HL-60 (cell line): ENCODE measurements at regions not wholly inside any gene's neighbourhood (a gene's known extent, or its start where the extent isn't known, plus 50 kb on each side); places are given as distances from the start of the nearest gene placed in this dataset.

Experiments
- POLR2AphosphoS5 ChIP-seq: IDR thresholded peaks from 2 replicates; pipeline ENCODE4 v1.6.1; 2012; ENCODE audit warnings: low read depth
- SPI1 ChIP-seq: IDR thresholded peaks from 2 replicates; pipeline ENCODE4 v1.6.1; 2012; ENCODE audit warnings: low read depth, mild to moderate bottlenecking, borderline replicate concordance
- TF ChIP-seq, protein P1 (sequence below): IDR thresholded peaks from one replicate; pipeline ENCODE4 v1.5.1; 2011; ENCODE audit warnings: low read length, control low read depth, inconsistent platforms; ENCODE audit not compliant: insufficient read depth
- TF ChIP-seq, protein P2 (sequence below): IDR thresholded peaks from 2 replicates; pipeline ENCODE4 v1.6.1; 2012; ENCODE audit warnings: low read depth; ENCODE audit not compliant: insufficient replicate concordance

GRCh38 chr13:112260108-112261055, 115.8 kb upstream of the SPACA7 start:
- TF ChIP-seq, protein P1, sequence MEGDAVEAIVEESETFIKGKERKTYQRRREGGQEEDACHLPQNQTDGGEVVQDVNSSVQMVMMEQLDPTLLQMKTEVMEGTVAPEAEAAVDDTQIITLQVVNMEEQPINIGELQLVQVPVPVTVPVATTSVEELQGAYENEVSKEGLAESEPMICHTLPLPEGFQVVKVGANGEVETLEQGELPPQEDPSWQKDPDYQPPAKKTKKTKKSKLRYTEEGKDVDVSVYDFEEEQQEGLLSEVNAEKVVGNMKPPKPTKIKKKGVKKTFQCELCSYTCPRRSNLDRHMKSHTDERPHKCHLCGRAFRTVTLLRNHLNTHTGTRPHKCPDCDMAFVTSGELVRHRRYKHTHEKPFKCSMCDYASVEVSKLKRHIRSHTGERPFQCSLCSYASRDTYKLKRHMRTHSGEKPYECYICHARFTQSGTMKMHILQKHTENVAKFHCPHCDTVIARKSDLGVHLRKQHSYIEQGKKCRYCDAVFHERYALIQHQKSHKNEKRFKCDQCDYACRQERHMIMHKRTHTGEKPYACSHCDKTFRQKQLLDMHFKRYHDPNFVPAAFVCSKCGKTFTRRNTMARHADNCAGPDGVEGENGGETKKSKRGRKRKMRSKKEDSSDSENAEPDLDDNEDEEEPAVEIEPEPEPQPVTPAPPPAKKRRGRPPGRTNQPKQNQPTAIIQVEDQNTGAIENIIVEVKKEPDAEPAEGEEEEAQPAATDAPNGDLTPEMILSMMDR = no peak
- TF ChIP-seq, protein P2, sequence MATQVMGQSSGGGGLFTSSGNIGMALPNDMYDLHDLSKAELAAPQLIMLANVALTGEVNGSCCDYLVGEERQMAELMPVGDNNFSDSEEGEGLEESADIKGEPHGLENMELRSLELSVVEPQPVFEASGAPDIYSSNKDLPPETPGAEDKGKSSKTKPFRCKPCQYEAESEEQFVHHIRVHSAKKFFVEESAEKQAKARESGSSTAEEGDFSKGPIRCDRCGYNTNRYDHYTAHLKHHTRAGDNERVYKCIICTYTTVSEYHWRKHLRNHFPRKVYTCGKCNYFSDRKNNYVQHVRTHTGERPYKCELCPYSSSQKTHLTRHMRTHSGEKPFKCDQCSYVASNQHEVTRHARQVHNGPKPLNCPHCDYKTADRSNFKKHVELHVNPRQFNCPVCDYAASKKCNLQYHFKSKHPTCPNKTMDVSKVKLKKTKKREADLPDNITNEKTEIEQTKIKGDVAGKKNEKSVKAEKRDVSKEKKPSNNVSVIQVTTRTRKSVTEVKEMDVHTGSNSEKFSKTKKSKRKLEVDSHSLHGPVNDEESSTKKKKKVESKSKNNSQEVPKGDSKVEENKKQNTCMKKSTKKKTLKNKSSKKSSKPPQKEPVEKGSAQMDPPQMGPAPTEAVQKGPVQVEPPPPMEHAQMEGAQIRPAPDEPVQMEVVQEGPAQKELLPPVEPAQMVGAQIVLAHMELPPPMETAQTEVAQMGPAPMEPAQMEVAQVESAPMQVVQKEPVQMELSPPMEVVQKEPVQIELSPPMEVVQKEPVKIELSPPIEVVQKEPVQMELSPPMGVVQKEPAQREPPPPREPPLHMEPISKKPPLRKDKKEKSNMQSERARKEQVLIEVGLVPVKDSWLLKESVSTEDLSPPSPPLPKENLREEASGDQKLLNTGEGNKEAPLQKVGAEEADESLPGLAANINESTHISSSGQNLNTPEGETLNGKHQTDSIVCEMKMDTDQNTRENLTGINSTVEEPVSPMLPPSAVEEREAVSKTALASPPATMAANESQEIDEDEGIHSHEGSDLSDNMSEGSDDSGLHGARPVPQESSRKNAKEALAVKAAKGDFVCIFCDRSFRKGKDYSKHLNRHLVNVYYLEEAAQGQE = no peak
- TF ChIP-seq POLR2AphosphoS5 (no peak), SPI1 (no peak)
